Renal cortical epithelial cell (primary cell): ENCODE measurements at regions not wholly inside any gene's neighbourhood (a gene's known extent, or its start where the extent isn't known, plus 50 kb on each side); places are given as distances from the start of the nearest gene placed in this dataset.
"Not testable (repeated sequence)": the region's sequence is repeated elsewhere in the genome, so short reads cannot be mapped to it uniquely, and the experiment has no call there.

Experiments used
- DNase-seq: peaks from one replicate; pipeline ENCODE4 v3.0.0-alpha.2; 2011; ENCODE audit warnings: low read depth

GRCh38 chr7:153006911-153007310, 247.4 kb downstream of the ACTR3B start:
- DNase-seq, result no peak

DNA sequence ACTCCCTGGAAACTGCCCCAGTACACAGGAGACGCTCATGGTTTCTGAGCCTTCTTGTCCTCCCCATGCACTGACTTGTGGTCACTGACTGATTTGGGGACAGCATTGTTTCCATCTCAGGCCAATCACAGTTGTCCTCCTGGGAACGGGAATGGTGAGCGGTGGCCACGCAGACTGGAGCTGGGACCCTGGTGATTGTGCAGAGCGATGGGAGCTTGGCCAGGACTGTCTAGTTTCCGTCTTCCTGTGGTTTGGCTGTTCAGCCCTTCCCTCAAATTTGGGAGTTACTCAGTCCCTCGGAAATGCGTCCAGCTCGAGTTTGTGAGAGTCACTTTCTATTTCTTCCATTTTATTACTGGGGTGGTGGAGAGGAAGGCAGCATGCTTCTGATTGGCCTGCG, 250.9 kb downstream of the ACTR3B start:
- no peak for DNase-seq

- DNase-seq, result no peak
Measured at GRCh38 chr7:153012203-153012602, 252.7 kb downstream of the ACTR3B start.

GRCh38 chr7:153017223-153017622, 257.7 kb downstream of the ACTR3B start:
- DNase-seq, result no peak

DNA sequence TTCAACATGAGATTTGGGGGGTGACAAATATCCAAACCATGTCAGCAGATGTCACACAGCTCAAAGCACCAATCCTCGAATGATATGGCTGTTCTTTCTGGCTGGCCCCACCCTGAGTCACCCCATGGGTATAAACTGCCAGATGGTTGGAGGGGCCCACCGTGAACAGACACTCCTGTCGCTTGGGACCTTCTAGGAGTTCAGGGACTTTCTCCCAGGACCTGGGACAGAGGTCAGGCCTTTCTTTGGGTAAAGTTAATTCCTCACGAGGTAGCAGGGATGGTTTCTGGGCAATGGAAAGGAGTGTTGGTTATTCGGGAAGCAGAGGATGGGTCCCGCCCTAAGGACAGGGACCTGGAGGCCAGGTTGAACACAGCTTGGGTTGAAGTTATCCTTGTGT, 262.0 kb downstream of the ACTR3B start:
- DNase-seq, result no peak

GRCh38 chr7:153022475-153023193, 263.1 kb downstream of the ACTR3B start:
- no peak for DNase-seq

DNA sequence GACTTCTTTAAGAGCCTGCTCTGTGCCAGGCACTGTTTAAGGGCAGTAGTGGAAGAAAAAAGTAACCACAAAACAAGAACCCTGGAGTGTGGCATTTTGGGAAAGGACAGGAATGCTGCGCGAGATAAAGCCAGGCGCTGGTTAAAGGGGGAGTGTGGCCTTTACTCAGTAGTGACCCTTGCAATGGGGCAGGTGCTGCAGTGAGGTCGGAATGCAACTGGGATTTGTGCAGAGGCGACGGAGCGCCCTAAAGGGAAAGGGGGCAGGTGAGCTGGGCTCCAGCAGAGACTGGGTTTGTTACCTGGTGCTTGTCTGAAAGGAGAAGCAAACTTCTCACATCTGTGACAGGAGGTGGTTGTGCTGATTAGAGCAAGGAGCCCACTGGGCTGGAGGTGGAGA, 263.6 kb downstream of the ACTR3B start:
- DNase-seq, result no peak

GRCh38 chr7:153027210-153027609, 267.7 kb downstream of the ACTR3B start:
- no peak for DNase-seq

DNA sequence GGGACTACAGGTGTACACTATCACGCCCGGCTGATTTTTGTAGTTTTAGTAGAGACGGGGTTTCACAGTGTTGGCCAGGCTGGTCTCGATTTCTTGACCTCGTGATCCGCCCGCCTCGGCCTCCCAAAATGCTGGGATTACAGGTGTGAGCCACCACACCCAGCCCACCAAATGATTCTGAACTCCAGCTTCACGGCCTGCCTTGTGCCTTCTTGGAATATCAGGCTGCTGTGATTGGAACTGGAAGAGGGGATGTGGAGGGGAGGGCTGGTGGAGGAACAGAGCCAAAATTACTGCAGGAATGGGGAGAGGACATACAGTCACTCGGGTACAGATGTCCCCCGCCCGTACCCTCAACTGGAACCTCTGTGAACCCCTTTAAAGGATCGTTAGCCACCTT, 268.4 kb downstream of the ACTR3B start:
- DNase-seq, result no peak

DNA sequence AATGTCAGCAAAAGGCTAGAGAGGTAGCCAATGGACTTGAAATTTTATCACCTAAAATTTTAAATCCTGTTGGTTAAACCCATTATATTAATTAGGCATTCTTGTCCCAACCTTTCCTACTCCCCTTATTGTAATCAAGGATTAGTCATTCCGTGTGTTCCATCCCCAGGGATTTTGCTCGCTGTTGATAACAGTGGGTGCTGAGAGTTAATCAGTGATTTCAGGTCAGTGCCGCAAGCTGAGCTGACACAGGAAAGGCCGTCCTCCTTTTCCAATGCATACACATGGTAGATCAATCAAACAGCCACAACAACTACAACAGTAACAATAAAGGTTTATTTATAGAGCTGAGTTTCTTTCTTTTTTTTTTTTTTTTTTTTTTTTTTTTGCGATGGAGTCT, 271.4 kb downstream of the ACTR3B start:
- no peak for DNase-seq

- no peak for DNase-seq
Measured at GRCh38 chr7:153034791-153035190, 275.2 kb downstream of the ACTR3B start.

GRCh38 chr7:153036396-153037063, 277.0 kb downstream of the ACTR3B start:
- DNase-seq, result no peak

DNA sequence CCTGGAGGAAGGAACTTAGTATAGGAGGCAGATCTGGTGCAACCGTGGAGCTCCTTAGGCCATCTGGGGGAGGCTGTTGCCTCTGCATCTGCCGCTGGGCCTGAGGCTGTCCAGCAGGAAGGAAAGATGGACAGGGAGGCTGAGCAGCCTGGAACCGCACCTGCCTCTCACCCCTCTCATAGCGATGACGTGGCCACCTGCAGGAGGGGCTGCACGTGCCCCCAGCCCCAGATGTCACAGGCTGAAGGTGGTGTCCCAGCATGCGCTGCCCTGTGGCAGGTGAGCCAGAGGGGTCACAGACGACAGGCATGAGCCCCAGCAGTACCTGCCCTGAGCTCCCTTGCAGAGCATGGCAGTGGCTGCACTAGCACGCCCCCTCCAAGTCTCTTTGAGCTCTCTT, 283.9 kb downstream of the ACTR3B start:
- DNase-seq, result no peak

DNA sequence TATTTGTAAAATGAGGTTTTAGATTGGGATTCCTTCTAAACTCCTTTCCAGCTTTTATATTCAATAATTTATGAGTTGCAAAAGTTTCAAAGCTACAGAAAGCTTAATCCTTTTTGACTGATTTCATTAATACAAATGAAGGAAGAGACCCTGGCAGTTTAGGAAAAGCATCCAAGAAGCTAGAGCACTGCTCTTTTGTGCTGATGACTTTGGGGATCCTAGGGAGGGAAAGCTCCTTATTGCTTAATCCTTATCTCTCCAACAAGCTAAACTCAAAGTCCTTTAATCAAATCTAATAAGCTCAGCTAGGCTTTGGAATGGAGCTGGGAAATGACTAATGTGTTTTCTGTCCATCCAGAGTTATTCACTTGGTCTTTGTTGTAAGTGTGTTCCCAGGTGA, 285.4 kb downstream of the ACTR3B start:
- no peak for DNase-seq

GRCh38 chr7:153047079-153047959, 287.8 kb downstream of the ACTR3B start:
- no peak for DNase-seq

GRCh38 chr7:153052206-153052605, 292.7 kb downstream of the ACTR3B start:
- DNase-seq, result no peak

DNA sequence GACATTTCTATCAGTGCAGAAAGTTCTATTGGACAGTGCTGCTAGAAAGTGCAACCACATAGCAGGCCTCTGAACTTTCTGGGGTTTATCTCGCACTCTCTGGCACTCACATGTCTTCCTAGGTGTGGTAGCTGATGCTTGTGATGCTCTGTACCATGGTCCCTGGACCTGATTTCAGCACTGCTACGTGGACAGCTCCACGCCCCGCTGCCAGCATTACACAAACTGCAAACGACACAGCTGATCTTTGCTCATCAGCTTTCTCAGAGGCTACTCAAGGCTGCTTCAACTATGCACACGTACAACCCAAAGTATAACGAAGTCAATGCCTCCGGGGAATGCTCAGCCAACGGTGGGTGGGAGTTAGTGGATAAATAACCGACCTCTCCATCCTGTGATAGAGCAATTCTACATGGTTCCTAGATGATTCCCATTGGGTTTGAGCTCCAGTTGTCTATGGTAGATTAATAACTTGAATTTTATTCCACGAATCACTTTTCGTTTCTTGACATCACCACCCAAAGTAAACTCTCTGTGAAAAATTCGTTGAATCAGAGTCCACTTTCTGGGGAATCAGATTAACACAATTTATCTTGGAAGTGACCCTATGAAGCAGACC, 302.5 kb downstream of the ACTR3B start:
- no peak for DNase-seq

- DNase-seq, result no peak
Measured at GRCh38 chr7:153065051-153065450, 305.5 kb downstream of the ACTR3B start.

- DNase-seq, result no peak
Measured at GRCh38 chr7:153066711-153067110, 307.2 kb downstream of the ACTR3B start.

GRCh38 chr7:153070141-153070540, 310.6 kb downstream of the ACTR3B start:
- DNase-seq, result no peak

DNA sequence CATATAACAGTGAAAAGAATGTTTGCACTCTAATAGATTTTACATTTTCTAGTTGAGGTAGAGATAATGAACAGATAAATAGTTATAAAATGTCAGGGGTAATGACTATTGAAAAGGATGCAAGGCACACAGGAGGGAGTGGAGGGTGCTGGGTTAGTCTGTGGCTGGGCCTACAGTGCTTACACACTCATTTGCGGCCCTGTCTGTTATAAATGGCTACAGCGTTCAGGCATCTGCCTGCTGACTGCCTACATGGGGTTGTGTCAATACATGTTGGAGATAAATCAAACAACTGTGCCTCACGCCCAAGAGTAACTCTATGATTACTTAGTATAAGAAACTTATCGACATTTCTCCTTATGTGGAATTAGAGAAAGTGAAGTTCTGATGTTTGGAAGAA, 313.3 kb downstream of the ACTR3B start:
- DNase-seq, result no peak

GRCh38 chr7:153076289-153076688, 316.7 kb downstream of the ACTR3B start:
- not testable (repeated sequence) for DNase-seq
